Keratinocyte (primary cell): ENCODE measurements at regions not wholly inside any gene's neighbourhood (a gene's known extent, or its start where the extent isn't known, plus 50 kb on each side); places are given as distances from the start of the nearest gene placed in this dataset.
A peak's percentile ranks its signal among the peaks of the same experiment; 100 is the strongest.

ENCODE experiments used
- DNase-seq: peaks from one replicate; pipeline ENCODE4 v3.0.0-alpha.2; 2011; ENCODE audit warnings: low read depth, missing footprints, low spot score
- FAIRE-seq: peaks from 2 replicates; lab custom pipeline; 2011; peaks lifted over from hg19 to GRCh38; lab: Jason Lieb, UNC
- H2AFZ ChIP-seq: 2 replicates; pipeline ENCODE4 v1.6.0; 2012; ENCODE audit warnings: low read length, control low read depth, inconsistent platforms; ENCODE audit not compliant: control insufficient read depth
- H3K27ac ChIP-seq: 2 replicates; pipeline ENCODE4 v1.5.1; 2011; ENCODE audit warnings: low read length; ENCODE audit not compliant: control insufficient read depth, insufficient read depth
- H3K27me3 ChIP-seq: 3 replicates; pipeline ENCODE4 v1.6.0; 2011; ENCODE audit warnings: low read length; ENCODE audit not compliant: control insufficient read depth, insufficient read depth; ENCODE audit errors: extremely low read depth
- H3K36me3 ChIP-seq, 2 experiments: 2 replicates in 1 of 2; 3 replicates in 1 of 2; pipeline ENCODE4 v1.5.1; 2011; ENCODE audit warnings: low read length in 2 of 2, mild to moderate bottlenecking in 1 of 2; ENCODE audit not compliant: control insufficient read depth in 2 of 2, insufficient read depth in 2 of 2; ENCODE audit errors: extremely low read depth in 1 of 2
- H3K4me1 ChIP-seq: 3 replicates; pipeline ENCODE4 v1.5.1; 2011; ENCODE audit warnings: low read length; ENCODE audit not compliant: control insufficient read depth, insufficient read depth; ENCODE audit errors: extremely low read depth
- H3K4me2 ChIP-seq: 3 replicates; pipeline ENCODE4 v1.6.0; 2011; ENCODE audit warnings: low read depth, low read length; ENCODE audit not compliant: control insufficient read depth, insufficient read depth; ENCODE audit errors: extremely low read depth
- H3K4me3 ChIP-seq, 3 experiments: fragments of 200-600 bp in 1 of 3; sonication (generic) in 1 of 3; 2 replicates in 2 of 3; 3 replicates in 1 of 3; pipeline ENCODE4 v1.5.1; 2011 to 2016; ENCODE audit warnings: low read length in 3 of 3, mild to moderate bottlenecking in 3 of 3, control low read depth in 2 of 3, inconsistent platforms in 1 of 3, low read depth in 1 of 3, mixed read lengths in 1 of 3, mixed run types in 1 of 3, moderate library complexity in 1 of 3; ENCODE audit not compliant: control insufficient read depth in 2 of 3, insufficient read depth in 2 of 3; ENCODE audit errors: extremely low read depth in 1 of 3
- H3K79me2 ChIP-seq: 2 replicates; pipeline ENCODE4 v1.6.0; 2012; ENCODE audit warnings: low read length; ENCODE audit not compliant: control insufficient read depth, insufficient read depth
- H3K9ac ChIP-seq: 3 replicates; pipeline ENCODE4 v1.6.0; 2011; ENCODE audit warnings: low read length; ENCODE audit not compliant: control insufficient read depth, insufficient read depth; ENCODE audit errors: extremely low read depth
- H3K9me1 ChIP-seq: 3 replicates; pipeline ENCODE4 v1.6.0; 2011; ENCODE audit warnings: low read length; ENCODE audit not compliant: control insufficient read depth, insufficient read depth; ENCODE audit errors: extremely low read depth
- H3K9me3 ChIP-seq: 2 replicates; pipeline ENCODE4 v1.5.1; 2012; ENCODE audit warnings: low read depth, low read length; ENCODE audit not compliant: control insufficient read depth
- H4K20me1 ChIP-seq: 3 replicates; pipeline ENCODE4 v1.6.0; 2011; ENCODE audit warnings: low read length; ENCODE audit not compliant: control insufficient read depth, insufficient read depth; ENCODE audit errors: extremely low read depth
- EZH2 ChIP-seq: IDR thresholded peaks from one replicate; pipeline ENCODE4 v1.6.1; 2012; ENCODE audit warnings: inconsistent platforms, mild to moderate bottlenecking, low read length, moderate library complexity
- dilution Hi-C: fragments of 300-500 bp; cut with MboI; formaldehyde crosslinking; loops from one replicate; pipeline ENCODE4 v1.7.0; 2020; ENCODE audit warnings: low sequenced_read_pairs; ENCODE audit not compliant: extremely low pct_ligation_motif_present
- TF ChIP-seq, protein P1 (sequence below), 3 experiments: IDR thresholded peaks in 1 of 3; conservative IDR thresholded peaks in 1 of 3; optimal IDR thresholded peaks in 1 of 3; 2 replicates in 2 of 3; 3 replicates in 1 of 3; pipeline versions ENCODE3 to v1.5.1; 2011; ENCODE audit warnings: low read length in 3 of 3, mild to moderate bottlenecking in 3 of 3, moderate library complexity in 2 of 3, control low read depth in 1 of 3, inconsistent platforms in 1 of 3; ENCODE audit not compliant: insufficient read depth in 2 of 3; ENCODE audit errors: extremely low read depth in 1 of 3

DNA sequence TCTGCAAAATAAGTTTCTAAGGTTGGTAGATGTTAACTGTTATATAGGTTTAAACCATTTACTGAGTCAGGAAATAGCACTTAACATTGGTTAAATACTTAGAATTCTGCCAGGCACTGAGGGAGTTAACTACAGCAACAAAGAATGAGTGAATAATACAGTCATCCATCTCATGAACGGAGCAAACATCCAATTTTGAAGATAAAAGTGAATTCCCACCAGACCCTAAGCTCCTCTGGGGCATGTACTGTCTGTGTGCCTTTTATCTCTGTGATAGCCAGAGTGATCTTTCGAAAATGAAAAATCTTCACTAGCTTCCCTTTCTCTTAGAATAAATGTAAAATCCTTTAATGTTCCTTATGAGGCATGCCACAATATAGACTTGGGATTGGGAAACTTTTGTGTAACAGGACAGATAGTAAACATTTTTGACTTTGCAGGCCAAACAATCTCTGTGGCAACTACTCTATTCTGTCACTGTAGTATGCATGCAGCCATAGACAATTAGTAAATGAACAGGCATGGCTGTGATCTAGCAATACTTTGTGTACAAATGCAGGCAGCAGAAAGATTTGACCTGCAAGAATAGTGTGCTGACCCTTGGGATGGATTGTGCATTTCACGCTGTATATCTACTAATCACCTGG lies 294.5 kb upstream of the LMCD1 start:
- no peak for TF ChIP-seq EZH2
- TF ChIP-seq, protein P1, sequence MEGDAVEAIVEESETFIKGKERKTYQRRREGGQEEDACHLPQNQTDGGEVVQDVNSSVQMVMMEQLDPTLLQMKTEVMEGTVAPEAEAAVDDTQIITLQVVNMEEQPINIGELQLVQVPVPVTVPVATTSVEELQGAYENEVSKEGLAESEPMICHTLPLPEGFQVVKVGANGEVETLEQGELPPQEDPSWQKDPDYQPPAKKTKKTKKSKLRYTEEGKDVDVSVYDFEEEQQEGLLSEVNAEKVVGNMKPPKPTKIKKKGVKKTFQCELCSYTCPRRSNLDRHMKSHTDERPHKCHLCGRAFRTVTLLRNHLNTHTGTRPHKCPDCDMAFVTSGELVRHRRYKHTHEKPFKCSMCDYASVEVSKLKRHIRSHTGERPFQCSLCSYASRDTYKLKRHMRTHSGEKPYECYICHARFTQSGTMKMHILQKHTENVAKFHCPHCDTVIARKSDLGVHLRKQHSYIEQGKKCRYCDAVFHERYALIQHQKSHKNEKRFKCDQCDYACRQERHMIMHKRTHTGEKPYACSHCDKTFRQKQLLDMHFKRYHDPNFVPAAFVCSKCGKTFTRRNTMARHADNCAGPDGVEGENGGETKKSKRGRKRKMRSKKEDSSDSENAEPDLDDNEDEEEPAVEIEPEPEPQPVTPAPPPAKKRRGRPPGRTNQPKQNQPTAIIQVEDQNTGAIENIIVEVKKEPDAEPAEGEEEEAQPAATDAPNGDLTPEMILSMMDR (optimal IDR thresholded peaks at IDR 0.05 in 1 of 3, IDR thresholded peaks at IDR 0.05 in 1 of 3, conservative IDR thresholded peaks at IDR 0.05 in 1 of 3; ENCODE audit: extremely low read depth in 1 of 3, insufficient read depth in 2 of 3, low read length in 3 of 3) = no peak
- H3K4me2 ChIP-seq = no peak overlapping the region
- no peak for FAIRE-seq
- H3K9ac ChIP-seq = no peak overlapping the region
- H4K20me1 ChIP-seq = no peaks in the 10 kb centered on the region
- no peaks in the 10 kb centered on the region for H3K27me3 ChIP-seq
- H3K9me1 ChIP-seq = no peaks in the 10 kb centered on the region
- no peaks in the 10 kb centered on the region for H3K79me2 ChIP-seq
- dilution Hi-C loops = no loop called here
- H3K4me3 ChIP-seq = no peak overlapping the region
- no peak overlapping the region for H2AFZ ChIP-seq
- DNase-seq = no peak
- no peaks in the 10 kb centered on the region for H3K4me1 ChIP-seq
- no peak overlapping the region for H3K27ac ChIP-seq
- no peaks in the 10 kb centered on the region for H3K9me3 ChIP-seq
- H3K36me3 ChIP-seq = no peaks in the 10 kb centered on the region

DNA sequence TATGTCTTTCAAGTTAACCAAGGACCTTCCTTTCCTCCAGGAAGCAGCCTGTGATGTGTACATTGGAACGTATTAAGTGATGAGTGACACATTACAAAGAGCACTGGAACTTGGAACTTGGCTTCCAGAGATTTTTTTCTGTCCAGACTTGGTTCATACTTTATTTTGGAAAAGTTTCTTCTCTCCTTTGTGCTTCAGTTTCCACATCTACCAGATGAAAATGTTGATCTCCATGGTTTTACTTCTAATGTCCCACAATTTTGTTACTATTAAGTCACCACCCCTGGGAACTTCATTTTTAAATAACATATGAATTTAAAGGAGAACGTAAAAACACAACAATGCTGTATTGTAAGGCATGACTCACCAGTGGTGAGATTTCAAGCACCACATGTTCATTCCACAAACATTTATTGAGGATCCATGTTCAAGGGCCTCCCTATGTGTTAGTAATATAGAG lies 290.7 kb upstream of the LMCD1 start:
- no peaks in the 10 kb centered on the region for H3K79me2 ChIP-seq
- no peak overlapping the region for H3K4me3 ChIP-seq
- H3K4me1 ChIP-seq = no peaks in the 10 kb centered on the region
- DNase-seq (peak; percentile 23), FAIRE-seq (no peak)
- H3K4me2 ChIP-seq = no peak overlapping the region
- no peak overlapping the region for H3K27ac ChIP-seq
- H3K9ac ChIP-seq = no peak overlapping the region
- H3K36me3 ChIP-seq = no peaks in the 10 kb centered on the region
- H3K9me3 ChIP-seq = no peaks in the 10 kb centered on the region
- dilution Hi-C loops = no loop called here
- H3K9me1 ChIP-seq = no peaks in the 10 kb centered on the region
- no peaks in the 10 kb centered on the region for H3K27me3 ChIP-seq
- no peak overlapping the region for H2AFZ ChIP-seq
- TF ChIP-seq, protein P1 (optimal IDR thresholded peaks at IDR 0.05 in 1 of 3, IDR thresholded peaks at IDR 0.05 in 1 of 3, conservative IDR thresholded peaks at IDR 0.05 in 1 of 3; ENCODE audit: extremely low read depth in 1 of 3, insufficient read depth in 2 of 3, low read length in 3 of 3) = no peak
- no peak for TF ChIP-seq EZH2
- H4K20me1 ChIP-seq = no peaks in the 10 kb centered on the region
